Coronary artery (tissue), 2 donors: ENCODE measurements at regions not wholly inside any gene's neighbourhood (a gene's known extent, or its start where the extent isn't known, plus 50 kb on each side); places are given as distances from the start of the nearest gene placed in this dataset.

Experiments
- DNase-seq: peaks from one replicate; pipeline ENCODE4 v3.0.0-alpha.2; 2017; ENCODE audit warnings: low spot score
- H3K27ac ChIP-seq, 2 donors: fragments of 200-600 bp; sonication (generic); one replicate each; pipeline ENCODE4 v1.5.1; 2016 to 2019
- H3K4me3 ChIP-seq: fragments of 200-600 bp; sonication (generic); 2 replicates; pipeline ENCODE4 v1.5.1; 2016; ENCODE audit warnings: mild to moderate bottlenecking, moderate library complexity
- CTCF ChIP-seq: fragments of 200-600 bp; sonication (generic); IDR thresholded peaks from one replicate; pipeline ENCODE4 v1.5.1; 2019; ENCODE audit warnings: antibody characterized with exemption

DNA sequence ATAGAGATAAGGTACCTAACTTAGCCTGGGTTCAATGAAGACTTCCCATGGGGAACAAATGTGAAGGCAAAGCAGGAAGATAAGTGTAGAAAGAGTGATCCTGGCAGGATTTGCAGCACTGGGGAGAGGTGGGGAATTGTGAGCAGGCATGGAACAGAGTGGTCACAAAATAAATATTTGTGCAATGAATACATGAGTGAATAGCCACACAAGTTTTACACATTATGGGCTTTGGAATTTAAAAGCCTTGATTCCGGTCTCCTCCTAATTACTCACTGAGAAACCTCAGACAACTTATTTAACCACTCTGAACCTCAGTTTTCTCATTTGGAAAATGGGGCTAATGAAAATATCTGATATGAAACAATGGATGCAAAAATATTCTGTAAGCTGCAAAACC is 148.3 kb downstream of the ELAVL4 start:
- DNase-seq = no peak
- no peak overlapping the region for H3K27ac ChIP-seq

More for the DNA sequence above, 148.3 kb downstream of the ELAVL4 start:
- TF ChIP-seq CTCF = no peak
- H3K4me3 ChIP-seq = no peak overlapping the region
